Loucy (cell line): ENCODE measurements at regions not wholly inside any gene's neighbourhood (a gene's known extent, or its start where the extent isn't known, plus 50 kb on each side); places are given as distances from the start of the nearest gene placed in this dataset.

Experiments used
- H2AFZ ChIP-seq: fragments of 200-600 bp; sonication (generic); 2 replicates; pipeline ENCODE4 v1.6.0; 2016; ENCODE audit warnings: antibody characterized with exemption, mild to moderate bottlenecking, low read length, moderate library complexity
- H3F3A ChIP-seq: fragments of 200-600 bp; 2 replicates; pipeline ENCODE4 v1.6.0; 2016; ENCODE audit warnings: antibody characterized with exemption, low read depth, mild to moderate bottlenecking
- H3K27me3 ChIP-seq: fragments of 200-600 bp; sonication (generic); 2 replicates; pipeline ENCODE4 v1.6.1; 2014; ENCODE audit warnings: low read length, mild to moderate bottlenecking; ENCODE audit not compliant: insufficient read depth, poor library complexity, severe bottlenecking
- H3K36me3 ChIP-seq: fragments of 200-600 bp; sonication (generic); 2 replicates; pipeline ENCODE4 v1.6.1; 2016; ENCODE audit warnings: low read length; ENCODE audit not compliant: insufficient read depth
- H3K4me1 ChIP-seq: fragments of 200-600 bp; sonication (generic); 2 replicates; pipeline ENCODE4 v1.5.1; 2014; ENCODE audit warnings: low read length, mild to moderate bottlenecking; ENCODE audit not compliant: insufficient read depth, poor library complexity, severe bottlenecking
- H3K4me2 ChIP-seq: fragments of 200-600 bp; sonication (generic); 2 replicates; pipeline ENCODE4 v1.6.0; 2014; ENCODE audit warnings: antibody characterized with exemption, low read length, low read depth, mild to moderate bottlenecking; ENCODE audit not compliant: poor library complexity, severe bottlenecking
- H3K4me3 ChIP-seq: fragments of 200-600 bp; sonication (generic); 2 replicates; pipeline ENCODE4 v1.5.1; 2014; ENCODE audit warnings: low read length, mild to moderate bottlenecking, mixed read lengths; ENCODE audit not compliant: poor library complexity, severe bottlenecking
- H3K79me2 ChIP-seq: fragments of 200-600 bp; sonication (generic); 2 replicates; pipeline ENCODE4 v1.6.1; 2014; ENCODE audit warnings: low read length; ENCODE audit not compliant: insufficient read depth
- H3K9ac ChIP-seq: fragments of 200-600 bp; sonication (generic); 2 replicates; pipeline ENCODE4 v1.6.0; 2014; ENCODE audit warnings: mild to moderate bottlenecking, low read depth, low read length, moderate library complexity; ENCODE audit not compliant: poor library complexity, severe bottlenecking
- H3K9me2 ChIP-seq: fragments of 200-600 bp; sonication (generic); replicated peaks from 2 replicates; pipeline ENCODE4 v1.6.1; 2016; ENCODE audit warnings: low read depth, low read length, mixed read lengths
- H3K9me3 ChIP-seq: fragments of 200-600 bp; sonication (generic); 2 replicates; pipeline ENCODE4 v1.6.1; 2014; ENCODE audit warnings: mild to moderate bottlenecking, antibody characterized with exemption, low read length, low read depth; ENCODE audit not compliant: insufficient read depth
- H4K20me1 ChIP-seq: fragments of 200-600 bp; sonication (generic); 2 replicates; pipeline ENCODE4 v1.6.0; 2014; ENCODE audit warnings: antibody characterized with exemption, low read length, mild to moderate bottlenecking; ENCODE audit not compliant: insufficient read depth, poor library complexity, severe bottlenecking
- CTCF ChIP-seq: fragments of 200-600 bp; sonication (generic); conservative IDR thresholded peaks from 2 replicates; pipeline ENCODE4 v1.5.1; 2014; ENCODE audit warnings: mild to moderate bottlenecking, antibody characterized with exemption, low read length
- EZH2phosphoT487 ChIP-seq: fragments of 200-600 bp; IDR thresholded peaks from 2 replicates; pipeline ENCODE4 v1.6.1; 2018; ENCODE audit warnings: antibody characterized with exemption, mild to moderate bottlenecking, moderate library complexity, borderline replicate concordance

- no peak overlapping the region for H2AFZ ChIP-seq
- H3K4me2 ChIP-seq = no peak overlapping the region
- H3K9ac ChIP-seq = no peak overlapping the region
- no peaks in the 10 kb centered on the region for H4K20me1 ChIP-seq
- no peaks in the 10 kb centered on the region for H3K9me2 ChIP-seq
- no peaks in the 10 kb centered on the region for H3K79me2 ChIP-seq
- no peaks in the 10 kb centered on the region for H3K4me1 ChIP-seq
- TF ChIP-seq CTCF = no peak
- no peak for TF ChIP-seq EZH2phosphoT487
- no peak overlapping the region for H3K4me3 ChIP-seq
- no peaks in the 10 kb centered on the region for H3F3A ChIP-seq
- no peaks in the 10 kb centered on the region for H3K9me3 ChIP-seq
- no peaks in the 10 kb centered on the region for H3K36me3 ChIP-seq
- H3K27me3 ChIP-seq = no peaks in the 10 kb centered on the region
These were observed 151.0 kb downstream of the TPH2 start for GRCh38 chr12:72089678-72090077.

GRCh38 chr12:72093424-72093823, 154.8 kb downstream of the TPH2 start:
- H3K4me2 ChIP-seq = no peak overlapping the region
- TF ChIP-seq EZH2phosphoT487 (no peak), CTCF (no peak)

GRCh38 chr12:72093930-72094329, 155.3 kb downstream of the TPH2 start:
- H3K4me1 ChIP-seq = no peaks in the 10 kb centered on the region
- H2AFZ ChIP-seq = no peak overlapping the region
- no peaks in the 10 kb centered on the region for H3K27me3 ChIP-seq
- no peaks in the 10 kb centered on the region for H3K9me3 ChIP-seq
- no peak for TF ChIP-seq CTCF
- TF ChIP-seq EZH2phosphoT487 = no peak
- no peak overlapping the region for H3K4me2 ChIP-seq
- H3K9me2 ChIP-seq = no peaks in the 10 kb centered on the region
- no peaks in the 10 kb centered on the region for H3K36me3 ChIP-seq
- no peaks in the 10 kb centered on the region for H3K79me2 ChIP-seq
- H3K4me3 ChIP-seq = no peak overlapping the region
- H3F3A ChIP-seq = no peaks in the 10 kb centered on the region
- H3K9ac ChIP-seq = no peak overlapping the region
- H4K20me1 ChIP-seq = no peaks in the 10 kb centered on the region

More at GRCh38 chr12:72093424-72093823, 154.8 kb downstream of the TPH2 start:
- Histone ChIP-seq H3K9ac (no peak overlapping the region), H3K4me1 (no peaks in the 10 kb centered on the region), H3K9me2 (no peaks in the 10 kb centered on the region), H3K27me3 (no peaks in the 10 kb centered on the region), H4K20me1 (no peaks in the 10 kb centered on the region), H2AFZ (no peak overlapping the region), H3K36me3 (no peaks in the 10 kb centered on the region), H3K79me2 (no peaks in the 10 kb centered on the region), H3K9me3 (no peaks in the 10 kb centered on the region), H3K4me3 (no peak overlapping the region), H3F3A (no peaks in the 10 kb centered on the region)
